Keratinocyte (primary cell): ENCODE measurements at regions not wholly inside any gene's neighbourhood (a gene's known extent, or its start where the extent isn't known, plus 50 kb on each side); places are given as distances from the start of the nearest gene placed in this dataset.

ENCODE experiments used
- DNase-seq: peaks from one replicate; pipeline ENCODE4 v3.0.0-alpha.2; 2011; ENCODE audit warnings: low read depth, missing footprints, low spot score
- FAIRE-seq: peaks from 2 replicates; lab custom pipeline; 2011; peaks lifted over from hg19 to GRCh38; lab: Jason Lieb, UNC
- H2AFZ ChIP-seq: 2 replicates; pipeline ENCODE4 v1.6.0; 2012; ENCODE audit warnings: low read length, control low read depth, inconsistent platforms; ENCODE audit not compliant: control insufficient read depth
- H3K27ac ChIP-seq: 2 replicates; pipeline ENCODE4 v1.5.1; 2011; ENCODE audit warnings: low read length; ENCODE audit not compliant: control insufficient read depth, insufficient read depth
- H3K27me3 ChIP-seq: 3 replicates; pipeline ENCODE4 v1.6.0; 2011; ENCODE audit warnings: low read length; ENCODE audit not compliant: control insufficient read depth, insufficient read depth; ENCODE audit errors: extremely low read depth
- H3K36me3 ChIP-seq, 2 experiments: 2 replicates in 1 of 2; 3 replicates in 1 of 2; pipeline ENCODE4 v1.5.1; 2011; ENCODE audit warnings: low read length in 2 of 2, mild to moderate bottlenecking in 1 of 2; ENCODE audit not compliant: control insufficient read depth in 2 of 2, insufficient read depth in 2 of 2; ENCODE audit errors: extremely low read depth in 1 of 2
- H3K4me1 ChIP-seq: 3 replicates; pipeline ENCODE4 v1.5.1; 2011; ENCODE audit warnings: low read length; ENCODE audit not compliant: control insufficient read depth, insufficient read depth; ENCODE audit errors: extremely low read depth
- H3K4me2 ChIP-seq: 3 replicates; pipeline ENCODE4 v1.6.0; 2011; ENCODE audit warnings: low read depth, low read length; ENCODE audit not compliant: control insufficient read depth, insufficient read depth; ENCODE audit errors: extremely low read depth
- H3K4me3 ChIP-seq, 3 experiments: fragments of 200-600 bp in 1 of 3; sonication (generic) in 1 of 3; 2 replicates in 2 of 3; 3 replicates in 1 of 3; pipeline ENCODE4 v1.5.1; 2011 to 2016; ENCODE audit warnings: low read length in 3 of 3, mild to moderate bottlenecking in 3 of 3, control low read depth in 2 of 3, inconsistent platforms in 1 of 3, low read depth in 1 of 3, mixed read lengths in 1 of 3, mixed run types in 1 of 3, moderate library complexity in 1 of 3; ENCODE audit not compliant: control insufficient read depth in 2 of 3, insufficient read depth in 2 of 3; ENCODE audit errors: extremely low read depth in 1 of 3
- H3K79me2 ChIP-seq: 2 replicates; pipeline ENCODE4 v1.6.0; 2012; ENCODE audit warnings: low read length; ENCODE audit not compliant: control insufficient read depth, insufficient read depth
- H3K9ac ChIP-seq: 3 replicates; pipeline ENCODE4 v1.6.0; 2011; ENCODE audit warnings: low read length; ENCODE audit not compliant: control insufficient read depth, insufficient read depth; ENCODE audit errors: extremely low read depth
- H3K9me1 ChIP-seq: 3 replicates; pipeline ENCODE4 v1.6.0; 2011; ENCODE audit warnings: low read length; ENCODE audit not compliant: control insufficient read depth, insufficient read depth; ENCODE audit errors: extremely low read depth
- H3K9me3 ChIP-seq: 2 replicates; pipeline ENCODE4 v1.5.1; 2012; ENCODE audit warnings: low read depth, low read length; ENCODE audit not compliant: control insufficient read depth
- H4K20me1 ChIP-seq: 3 replicates; pipeline ENCODE4 v1.6.0; 2011; ENCODE audit warnings: low read length; ENCODE audit not compliant: control insufficient read depth, insufficient read depth; ENCODE audit errors: extremely low read depth
- CTCF ChIP-seq, 3 experiments: IDR thresholded peaks in 1 of 3; conservative IDR thresholded peaks in 1 of 3; optimal IDR thresholded peaks in 1 of 3; 2 replicates in 2 of 3; 3 replicates in 1 of 3; pipeline versions ENCODE3 to v1.5.1; 2011; ENCODE audit warnings: low read length in 3 of 3, mild to moderate bottlenecking in 3 of 3, moderate library complexity in 2 of 3, control low read depth in 1 of 3, inconsistent platforms in 1 of 3; ENCODE audit not compliant: insufficient read depth in 2 of 3; ENCODE audit errors: extremely low read depth in 1 of 3
- EZH2 ChIP-seq: IDR thresholded peaks from one replicate; pipeline ENCODE4 v1.6.1; 2012; ENCODE audit warnings: inconsistent platforms, mild to moderate bottlenecking, low read length, moderate library complexity
- dilution Hi-C: fragments of 300-500 bp; cut with MboI; formaldehyde crosslinking; loops from one replicate; pipeline ENCODE4 v1.7.0; 2020; ENCODE audit warnings: low sequenced_read_pairs; ENCODE audit not compliant: extremely low pct_ligation_motif_present

- dilution Hi-C loops = no loop called here
- H3K9me3 ChIP-seq = no peaks in the 10 kb centered on the region
- no peak for DNase-seq
- H3K4me1 ChIP-seq = no peaks in the 10 kb centered on the region
- no peak overlapping the region for H2AFZ ChIP-seq
- no peaks in the 10 kb centered on the region for H3K9me1 ChIP-seq
- no peak for FAIRE-seq
- no peak overlapping the region for H3K4me3 ChIP-seq
- no peak overlapping the region for H3K27ac ChIP-seq
- no peak overlapping the region for H3K9ac ChIP-seq
- no peaks in the 10 kb centered on the region for H3K79me2 ChIP-seq
- no peaks in the 10 kb centered on the region for H3K36me3 ChIP-seq
- no peak overlapping the region for H3K4me2 ChIP-seq
- no peaks in the 10 kb centered on the region for H3K27me3 ChIP-seq
- TF ChIP-seq CTCF (optimal IDR thresholded peaks at IDR 0.05 in 1 of 3, IDR thresholded peaks at IDR 0.05 in 1 of 3, conservative IDR thresholded peaks at IDR 0.05 in 1 of 3; ENCODE audit: extremely low read depth in 1 of 3, insufficient read depth in 2 of 3, low read length in 3 of 3) (no peak), EZH2 (no peak)
- H4K20me1 ChIP-seq = no peaks in the 10 kb centered on the region
These were observed 542.6 kb downstream of the ADGRL2 start for GRCh38 chr1:82343381-82343780.

- dilution Hi-C loops = no loop called here
- Histone ChIP-seq H3K4me3 (no peak overlapping the region), H4K20me1 (no peaks in the 10 kb centered on the region), H2AFZ (no peak overlapping the region), H3K9ac (no peak overlapping the region), H3K36me3 (no peaks in the 10 kb centered on the region), H3K4me2 (no peak overlapping the region), H3K9me3 (no peaks in the 10 kb centered on the region), H3K9me1 (no peaks in the 10 kb centered on the region), H3K27me3 (no peaks in the 10 kb centered on the region), H3K27ac (no peak overlapping the region), H3K79me2 (no peaks in the 10 kb centered on the region), H3K4me1 (no peaks in the 10 kb centered on the region)
- DNase-seq (no peak), FAIRE-seq (no peak)
- no peak for TF ChIP-seq CTCF (optimal IDR thresholded peaks at IDR 0.05 in 1 of 3, IDR thresholded peaks at IDR 0.05 in 1 of 3, conservative IDR thresholded peaks at IDR 0.05 in 1 of 3; ENCODE audit: extremely low read depth in 1 of 3, insufficient read depth in 2 of 3, low read length in 3 of 3)
- no peak for TF ChIP-seq EZH2
These were observed 536.9 kb downstream of the ADGRL2 start for GRCh38 chr1:82337635-82338034.
